ENCODE measurements at regions not wholly inside any gene's neighbourhood (a gene's known extent, or its start where the extent isn't known, plus 50 kb on each side); places are given as distances from the start of the nearest gene placed in this dataset.

GRCh38 chr2:38430196-38430595 is 53.1 kb upstream of the ATL2 start:
- H3K4me1 ChIP-seq (ENCODE audit: control insufficient read depth, extremely low read depth, insufficient read depth, low read length), result no peaks in the 10 kb centered on the region
- no TSS peak for BruUV-seq (replicated peaks)
- H3K4me3 ChIP-seq (replicated peaks in 1 of 3; ENCODE audit: insufficient read depth in 1 of 3, low read depth in 1 of 3, low read length in 3 of 3), result no peak overlapping the region
- H3K9ac ChIP-seq (replicated peaks; ENCODE audit: extremely low read depth, insufficient read depth, low read length), result no peak overlapping the region
- FAIRE-seq, result no peak
- no peak overlapping the region for H2AFZ ChIP-seq (ENCODE audit: low read depth, low read length)
- H3K4me2 ChIP-seq (ENCODE audit: insufficient read depth, low read length), result no peak overlapping the region
- peaks cover 9 to 12% of the 10 kb centered on the region in 2 experiments for H3K27me3 ChIP-seq (ENCODE audit: control insufficient read depth in 2 of 2, insufficient read depth in 2 of 2, low read length in 2 of 2)
- no peaks in the 10 kb centered on the region for H3K9me3 ChIP-seq (replicated peaks; ENCODE audit: control insufficient read depth, insufficient read depth, low read length)
- no peak overlapping the region for H3K27ac ChIP-seq (ENCODE audit: insufficient read depth, low read depth, low read length)
- intact Hi-C loops (cut with micrococcal nuclease), result no loop called here
- no peak for TF ChIP-seq GATA2 (IDR thresholded peaks at IDR 0.05; ENCODE audit: insufficient read depth, insufficient read length, low read depth, low read length)
- no peak for TF ChIP-seq JUN (IDR thresholded peaks at IDR 0.05; ENCODE audit: borderline replicate concordance, insufficient read depth, insufficient read length, low read depth)
- no peak for TF ChIP-seq POLR2AphosphoS5 (IDR thresholded peaks at IDR 0.05; ENCODE audit: insufficient read depth, low read depth, low read length)
- no peak for TF ChIP-seq FOS (IDR thresholded peaks at IDR 0.05; ENCODE audit: borderline replicate concordance, insufficient read depth, low read length)
- ChIA-PET CTCF (interaction anchor here (0.6 to 1.9 kb wide), 3 partner anchors 21 to 134 kb away, joined by 3 to 5 read pairs (median 3); no protein-coding TSS in a partner anchor), POLR2A (no interaction called here)
- H4K20me1 ChIP-seq (replicated peaks; ENCODE audit: control insufficient read depth, extremely low read depth, insufficient read depth, low read length), result no peaks in the 10 kb centered on the region
- dilution Hi-C loops (cut with MboI; ENCODE audit: extremely low pct_ligation_motif_present, low sequenced_read_pairs), result no loop called here
- no peak for DNase-seq (ENCODE audit: low read depth, low spot score)
- no peaks in the 10 kb centered on the region for H3K79me2 ChIP-seq (ENCODE audit: control insufficient read depth, insufficient read depth, low read length)
- H3K36me3 ChIP-seq (ENCODE audit: control insufficient read depth in 2 of 2, extremely low read depth in 1 of 2, insufficient read depth in 2 of 2, low read length in 2 of 2), result no peaks in the 10 kb centered on the region
- no peaks in the 10 kb centered on the region for H3K9me1 ChIP-seq (replicated peaks; ENCODE audit: control insufficient read depth, extremely low read depth, insufficient read depth, low read length)

- FAIRE-seq, result no peak
- H3K27me3 ChIP-seq (ENCODE audit: control insufficient read depth in 2 of 2, insufficient read depth in 2 of 2, low read length in 2 of 2), result peaks cover 9 to 10% of the 10 kb centered on the region in 2 experiments
- ChIA-PET POLR2A (no interaction called here), CTCF (no interaction called here)
- H3K9me1 ChIP-seq (replicated peaks; ENCODE audit: control insufficient read depth, extremely low read depth, insufficient read depth, low read length), result no peaks in the 10 kb centered on the region
- H3K4me2 ChIP-seq (ENCODE audit: insufficient read depth, low read length), result no peak overlapping the region
- no peaks in the 10 kb centered on the region for H4K20me1 ChIP-seq (replicated peaks; ENCODE audit: control insufficient read depth, extremely low read depth, insufficient read depth, low read length)
- intact Hi-C loops (cut with micrococcal nuclease) (no loop called here), dilution Hi-C loops (cut with MboI; ENCODE audit: extremely low pct_ligation_motif_present, low sequenced_read_pairs) (no loop called here)
- DNase-seq (ENCODE audit: low read depth, low spot score), result no peak
- no TSS peak for BruUV-seq (replicated peaks)
- H3K9ac ChIP-seq (replicated peaks; ENCODE audit: extremely low read depth, insufficient read depth, low read length), result no peak overlapping the region
- no peaks in the 10 kb centered on the region for H3K79me2 ChIP-seq (ENCODE audit: control insufficient read depth, insufficient read depth, low read length)
- H2AFZ ChIP-seq (ENCODE audit: low read depth, low read length), result no peak overlapping the region
- no peaks in the 10 kb centered on the region for H3K36me3 ChIP-seq (ENCODE audit: control insufficient read depth in 2 of 2, extremely low read depth in 1 of 2, insufficient read depth in 2 of 2, low read length in 2 of 2)
- no peaks in the 10 kb centered on the region for H3K9me3 ChIP-seq (replicated peaks; ENCODE audit: control insufficient read depth, insufficient read depth, low read length)
- no peak overlapping the region for H3K4me3 ChIP-seq (replicated peaks in 1 of 3; ENCODE audit: insufficient read depth in 1 of 3, low read depth in 1 of 3, low read length in 3 of 3)
- TF ChIP-seq POLR2AphosphoS5 (IDR thresholded peaks at IDR 0.05; ENCODE audit: insufficient read depth, low read depth, low read length) (no peak), GATA2 (IDR thresholded peaks at IDR 0.05; ENCODE audit: insufficient read depth, insufficient read length, low read depth, low read length) (no peak), CTCF (IDR thresholded peaks at IDR 0.05; ENCODE audit: extremely low read depth in 1 of 2, insufficient read depth in 1 of 2, low read depth in 1 of 2, low read length in 2 of 2) (no peak), FOS (IDR thresholded peaks at IDR 0.05; ENCODE audit: borderline replicate concordance, insufficient read depth, low read length) (no peak), MYC (IDR thresholded peaks at IDR 0.05; ENCODE audit: low read depth, low read length) (no peak), MAX (IDR thresholded peaks at IDR 0.05; ENCODE audit: insufficient read depth, insufficient read length) (no peak), POLR2A (IDR thresholded peaks at IDR 0.05; ENCODE audit: low read depth, low read length) (no peak), JUN (IDR thresholded peaks at IDR 0.05; ENCODE audit: borderline replicate concordance, insufficient read depth, insufficient read length, low read depth) (no peak), EZH2 (IDR thresholded peaks at IDR 0.05; ENCODE audit: borderline replicate concordance, low read depth, low read length, severe bottlenecking) (no peak)
- H3K4me1 ChIP-seq (ENCODE audit: control insufficient read depth, extremely low read depth, insufficient read depth, low read length), result no peaks in the 10 kb centered on the region
- H3K27ac ChIP-seq (ENCODE audit: insufficient read depth, low read depth, low read length), result no peak overlapping the region
These were observed 50.9 kb upstream of the ATL2 start for GRCh38 chr2:38427936-38428335.
